CD8-positive, alpha-beta memory T cell (primary cell): ENCODE measurements at regions not wholly inside any gene's neighbourhood (a gene's known extent, or its start where the extent isn't known, plus 50 kb on each side); places are given as distances from the start of the nearest gene placed in this dataset.

Source experiments
- CTCF ChIA-PET: fragments of 350-600 bp; sonication (Branson Sonifier 250); formaldehyde crosslinking; loops from one replicate; lab custom pipeline; 2021; ENCODE audit warnings: antibody characterized with exemption; lab: Charles Lee
- POLR2A ChIA-PET: fragments of 350-600 bp; sonication (Branson Sonifier 250); formaldehyde crosslinking; loops from one replicate; lab custom pipeline; 2021; ENCODE audit warnings: antibody characterized with exemption; lab: Charles Lee
- DNase-seq, 5 donors: peaks; one replicate each; pipeline versions ENCODE4 v3.0.0 to v3.0.0-alpha.2; 2020 to 2022; ENCODE audit warnings: mixed read lengths in 1 of 5
- H3K27ac ChIP-seq: one replicate; pipeline ENCODE4 v1.7.0; 2013; ENCODE audit warnings: low read depth, mild to moderate bottlenecking, low read length, moderate library complexity
- H3K27me3 ChIP-seq: 2 replicates; pipeline ENCODE4 v1.7.0; 2013; ENCODE audit warnings: low read length, mild to moderate bottlenecking; ENCODE audit not compliant: insufficient read depth, poor library complexity, severe bottlenecking
- H3K36me3 ChIP-seq: 2 replicates; pipeline ENCODE4 v1.7.0; 2013; ENCODE audit warnings: mild to moderate bottlenecking, low read length, moderate library complexity; ENCODE audit not compliant: insufficient read depth
- H3K4me1 ChIP-seq: 2 replicates; pipeline ENCODE4 v1.7.0; 2013; ENCODE audit warnings: mild to moderate bottlenecking, low read length, moderate library complexity; ENCODE audit not compliant: insufficient read depth
- H3K4me3 ChIP-seq: 2 replicates; pipeline ENCODE4 v1.7.0; 2013; ENCODE audit warnings: mild to moderate bottlenecking, low read length
- H3K9me3 ChIP-seq: 2 replicates; pipeline ENCODE4 v1.7.0; 2013; ENCODE audit warnings: mild to moderate bottlenecking, low read length
- H3K27ac Mint-ChIP-seq, 8 donors: one replicate each; pipeline ENCODE4 v1.8.0; 2020 to 2021; ENCODE audit warnings: mixed read lengths in 8 of 8, mild to moderate bottlenecking in 6 of 8, inconsistent platforms in 3 of 8, moderate library complexity in 3 of 8
- H3K27me3 Mint-ChIP-seq, 2 donors: one replicate each; pipeline ENCODE4 v1.8.0; 2020 to 2021; ENCODE audit warnings: mixed read lengths in 2 of 2, mild to moderate bottlenecking in 1 of 2, moderate library complexity in 1 of 2
- H3K36me3 Mint-ChIP-seq, 3 donors: one replicate each; pipeline ENCODE4 v1.8.0; 2020 to 2021; ENCODE audit warnings: mixed read lengths in 3 of 3, inconsistent platforms in 1 of 3, mild to moderate bottlenecking in 1 of 3
- H3K4me1 Mint-ChIP-seq, 3 donors: one replicate each; pipeline ENCODE4 v1.8.0; 2020 to 2021; ENCODE audit warnings: mixed read lengths in 3 of 3, inconsistent platforms in 1 of 3, mild to moderate bottlenecking in 1 of 3
- H3K4me3 Mint-ChIP-seq, 7 donors: one replicate each; pipeline ENCODE4 v1.8.0; 2020 to 2021; ENCODE audit warnings: mixed read lengths in 7 of 7, mild to moderate bottlenecking in 6 of 7, moderate library complexity in 4 of 7, inconsistent platforms in 2 of 7
- H3K9me3 Mint-ChIP-seq, 5 donors: one replicate each; pipeline ENCODE4 v1.8.0; 2020 to 2022; ENCODE audit warnings: mixed read lengths in 5 of 5, mild to moderate bottlenecking in 3 of 5, moderate library complexity in 2 of 5, inconsistent platforms in 1 of 5

GRCh38 chr21:27813750-27814149 lies 846.9 kb upstream of the ADAMTS5 start:
- no peaks in the 10 kb centered on the region for H3K27me3 Mint-ChIP-seq
- H3K4me1 Mint-ChIP-seq: no peaks in the 10 kb centered on the region
- POLR2A ChIA-PET: no interaction called here
- Histone ChIP-seq H3K36me3 (no peaks in the 10 kb centered on the region), H3K9me3 (no peaks in the 10 kb centered on the region), H3K4me3 (no peak overlapping the region), H3K27ac (no peak overlapping the region), H3K27me3 (no peaks in the 10 kb centered on the region), H3K4me1 (no peaks in the 10 kb centered on the region)
- H3K9me3 Mint-ChIP-seq: peaks cover 0 to 2% (median 0%) of the 10 kb centered on the region in 5 donors
- H3K27ac Mint-ChIP-seq: no peak overlapping the region
- H3K4me3 Mint-ChIP-seq: no peak overlapping the region
- no peaks in the 10 kb centered on the region for H3K36me3 Mint-ChIP-seq
- DNase-seq: no peak
- CTCF ChIA-PET: no interaction called here

GRCh38 chr21:27813344-27813743 lies 846.5 kb upstream of the ADAMTS5 start:
- Mint-ChIP-seq H3K27ac (no peak overlapping the region), H3K4me1 (no peaks in the 10 kb centered on the region), H3K9me3 (peaks cover 0 to 2% (median 0%) of the 10 kb centered on the region in 5 donors), H3K4me3 (no peak overlapping the region), H3K27me3 (no peaks in the 10 kb centered on the region), H3K36me3 (no peaks in the 10 kb centered on the region)
- H3K4me3 ChIP-seq: no peak overlapping the region
- CTCF ChIA-PET: no interaction called here
- H3K36me3 ChIP-seq: no peaks in the 10 kb centered on the region
- H3K9me3 ChIP-seq: no peaks in the 10 kb centered on the region
- H3K4me1 ChIP-seq: no peaks in the 10 kb centered on the region
- POLR2A ChIA-PET: no interaction called here
- H3K27me3 ChIP-seq: no peaks in the 10 kb centered on the region
- no peak overlapping the region for H3K27ac ChIP-seq
- no peak for DNase-seq

GRCh38 chr21:27812279-27812678 lies 845.4 kb upstream of the ADAMTS5 start:
- Histone ChIP-seq H3K27me3 (no peaks in the 10 kb centered on the region), H3K27ac (no peak overlapping the region), H3K4me1 (no peaks in the 10 kb centered on the region), H3K9me3 (no peaks in the 10 kb centered on the region), H3K36me3 (no peaks in the 10 kb centered on the region), H3K4me3 (no peak overlapping the region)
- CTCF ChIA-PET: no interaction called here
- DNase-seq: no peak
- no peaks in the 10 kb centered on the region for H3K36me3 Mint-ChIP-seq
- no peaks in the 10 kb centered on the region for H3K27me3 Mint-ChIP-seq
- H3K27ac Mint-ChIP-seq: no peak overlapping the region
- H3K4me3 Mint-ChIP-seq: no peak overlapping the region
- no peaks in the 10 kb centered on the region for H3K4me1 Mint-ChIP-seq
- POLR2A ChIA-PET: no interaction called here
- H3K9me3 Mint-ChIP-seq: peaks cover 0 to 2% (median 0%) of the 10 kb centered on the region in 5 donors

GRCh38 chr21:27808923-27809322 lies 842.0 kb upstream of the ADAMTS5 start:
- H3K4me1 ChIP-seq: no peaks in the 10 kb centered on the region
- H3K27me3 Mint-ChIP-seq: no peaks in the 10 kb centered on the region
- peaks cover 0 to 4% (median 0%) of the 10 kb centered on the region in 5 donors for H3K9me3 Mint-ChIP-seq
- no peaks in the 10 kb centered on the region for H3K36me3 Mint-ChIP-seq
- H3K27ac Mint-ChIP-seq: no peak overlapping the region
- no peak overlapping the region for H3K4me3 ChIP-seq
- no peaks in the 10 kb centered on the region for H3K9me3 ChIP-seq
- H3K36me3 ChIP-seq: no peaks in the 10 kb centered on the region
- DNase-seq: no peak
- no peak overlapping the region for H3K27ac ChIP-seq
- H3K27me3 ChIP-seq: no peaks in the 10 kb centered on the region
- H3K4me3 Mint-ChIP-seq: no peak overlapping the region
- no peaks in the 10 kb centered on the region for H3K4me1 Mint-ChIP-seq
- CTCF ChIA-PET: no interaction called here
- POLR2A ChIA-PET: no interaction called here

GRCh38 chr21:27807596-27807995 lies 840.7 kb upstream of the ADAMTS5 start:
- peaks cover 0 to 4% (median 0%) of the 10 kb centered on the region in 5 donors for H3K9me3 Mint-ChIP-seq
- CTCF ChIA-PET: no interaction called here
- Histone ChIP-seq H3K9me3 (no peaks in the 10 kb centered on the region), H3K4me1 (no peaks in the 10 kb centered on the region), H3K27ac (no peak overlapping the region), H3K36me3 (no peaks in the 10 kb centered on the region), H3K27me3 (no peaks in the 10 kb centered on the region), H3K4me3 (no peak overlapping the region)
- no peaks in the 10 kb centered on the region for H3K36me3 Mint-ChIP-seq
- H3K4me1 Mint-ChIP-seq: no peaks in the 10 kb centered on the region
- DNase-seq: no peak
- no peak overlapping the region for H3K4me3 Mint-ChIP-seq
- H3K27me3 Mint-ChIP-seq: no peaks in the 10 kb centered on the region
- POLR2A ChIA-PET: no interaction called here
- no peak overlapping the region for H3K27ac Mint-ChIP-seq

GRCh38 chr21:27806281-27806680 lies 839.4 kb upstream of the ADAMTS5 start:
- CTCF ChIA-PET: no interaction called here
- H3K27me3 Mint-ChIP-seq: no peaks in the 10 kb centered on the region
- Histone ChIP-seq H3K4me1 (no peaks in the 10 kb centered on the region), H3K27ac (no peak overlapping the region), H3K4me3 (no peak overlapping the region), H3K27me3 (no peaks in the 10 kb centered on the region), H3K36me3 (no peaks in the 10 kb centered on the region), H3K9me3 (no peaks in the 10 kb centered on the region)
- POLR2A ChIA-PET: no interaction called here
- no peaks in the 10 kb centered on the region for H3K4me1 Mint-ChIP-seq
- H3K36me3 Mint-ChIP-seq: no peaks in the 10 kb centered on the region
- H3K4me3 Mint-ChIP-seq: no peak overlapping the region
- peaks cover 0 to 4% (median 0%) of the 10 kb centered on the region in 5 donors for H3K9me3 Mint-ChIP-seq
- no peak for DNase-seq
- H3K27ac Mint-ChIP-seq: no peak overlapping the region

GRCh38 chr21:27805696-27806095 lies 838.8 kb upstream of the ADAMTS5 start:
- Histone ChIP-seq H3K36me3 (no peaks in the 10 kb centered on the region), H3K4me1 (no peaks in the 10 kb centered on the region), H3K27ac (no peak overlapping the region), H3K4me3 (no peak overlapping the region), H3K9me3 (no peaks in the 10 kb centered on the region), H3K27me3 (no peaks in the 10 kb centered on the region)
- Mint-ChIP-seq H3K36me3 (no peaks in the 10 kb centered on the region), H3K27ac (no peak overlapping the region), H3K27me3 (no peaks in the 10 kb centered on the region), H3K9me3 (peaks cover 0 to 4% (median 0%) of the 10 kb centered on the region in 5 donors), H3K4me3 (no peak overlapping the region), H3K4me1 (no peaks in the 10 kb centered on the region)
- DNase-seq: no peak
- CTCF ChIA-PET: no interaction called here
- POLR2A ChIA-PET: no interaction called here

GRCh38 chr21:27804515-27804914 lies 837.6 kb upstream of the ADAMTS5 start:
- H3K9me3 Mint-ChIP-seq: peaks cover 0 to 2% (median 0%) of the 10 kb centered on the region in 5 donors
- no peaks in the 10 kb centered on the region for H3K27me3 Mint-ChIP-seq
- H3K27ac ChIP-seq: no peak overlapping the region
- no peaks in the 10 kb centered on the region for H3K27me3 ChIP-seq
- H3K27ac Mint-ChIP-seq: no peak overlapping the region
- POLR2A ChIA-PET: no interaction called here
- H3K4me1 Mint-ChIP-seq: no peaks in the 10 kb centered on the region
- CTCF ChIA-PET: no interaction called here
- no peak for DNase-seq
- H3K4me1 ChIP-seq: no peaks in the 10 kb centered on the region
- H3K36me3 Mint-ChIP-seq: no peaks in the 10 kb centered on the region
- no peaks in the 10 kb centered on the region for H3K36me3 ChIP-seq
- H3K4me3 ChIP-seq: no peak overlapping the region
- H3K9me3 ChIP-seq: no peaks in the 10 kb centered on the region
- H3K4me3 Mint-ChIP-seq: no peak overlapping the region

- Histone ChIP-seq H3K4me3 (no peak overlapping the region), H3K4me1 (no peaks in the 10 kb centered on the region), H3K9me3 (no peaks in the 10 kb centered on the region), H3K27ac (no peak overlapping the region), H3K27me3 (no peaks in the 10 kb centered on the region), H3K36me3 (no peaks in the 10 kb centered on the region)
- Mint-ChIP-seq H3K4me3 (no peak overlapping the region), H3K4me1 (no peaks in the 10 kb centered on the region), H3K9me3 (peaks cover 0 to 2% (median 0%) of the 10 kb centered on the region in 5 donors), H3K27me3 (no peaks in the 10 kb centered on the region), H3K36me3 (no peaks in the 10 kb centered on the region), H3K27ac (no peak overlapping the region)
- no peak for DNase-seq
- POLR2A ChIA-PET: no interaction called here
- CTCF ChIA-PET: no interaction called here
These were observed 836.7 kb upstream of the ADAMTS5 start for GRCh38 chr21:27803571-27803970.
